ENCODE measurements at regions not wholly inside any gene's neighbourhood (a gene's known extent, or its start where the extent isn't known, plus 50 kb on each side); places are given as distances from the start of the nearest gene placed in this dataset.
"Not testable (repeated sequence)": the region's sequence is repeated elsewhere in the genome, so short reads cannot be mapped to it uniquely, and the experiment has no call there.

DNA sequence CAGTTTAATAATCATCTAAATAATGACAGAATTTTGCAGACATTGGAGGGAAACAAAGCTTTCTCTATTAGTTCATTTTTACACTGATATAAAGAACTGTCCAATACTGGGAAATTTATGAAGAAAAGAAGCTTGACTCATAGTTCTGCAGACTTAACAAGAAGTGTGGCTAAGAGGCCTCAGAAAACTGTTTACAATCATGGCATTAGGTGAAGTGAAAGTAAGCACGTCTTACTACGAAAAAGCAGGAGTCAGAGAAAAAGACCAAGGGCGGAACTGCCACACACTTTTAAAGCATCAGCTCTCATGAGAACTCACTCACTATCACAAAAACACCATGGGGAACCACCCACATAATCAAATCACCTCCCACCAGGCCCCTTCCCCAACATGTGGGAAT lies 804.4 kb downstream of the FLRT2 start:
- intact Hi-C loops (cut with micrococcal nuclease; ENCODE audit: unreplicated experiment) = no loop called here
- CTCF ChIA-PET = no interaction called here
- no peak for TF ChIP-seq EZH2 (IDR thresholded peaks at IDR 0.05; ENCODE audit: borderline replicate concordance, low read depth, low read length, poor library complexity, severe bottlenecking)
- H3K27ac ChIP-seq (ENCODE audit: low read depth, low read length, poor library complexity, severe bottlenecking) = no peak overlapping the region
- H3K9me3 ChIP-seq (ENCODE audit: low read depth, low read length, poor library complexity, severe bottlenecking) = peaks cover 7% of the 10 kb centered on the region
- H3K4me1 ChIP-seq (ENCODE audit: insufficient read depth, low read length, poor library complexity, severe bottlenecking) = peaks cover 37% of the 10 kb centered on the region
- DNase-seq (ENCODE audit: low spot score) = no peak
- H3K4me3 ChIP-seq (ENCODE audit: low read depth, low read length, poor library complexity, severe bottlenecking) = no peak overlapping the region
- no peaks in the 10 kb centered on the region for H3K36me3 ChIP-seq (ENCODE audit: insufficient read depth, low read length, poor library complexity, severe bottlenecking)
- H3K27me3 ChIP-seq (replicated peaks; ENCODE audit: insufficient read depth, low read depth, low read length, poor library complexity) = no peaks in the 10 kb centered on the region
- no TSS peak for BruUV-seq (replicated peaks)
- POLR2A ChIA-PET (ENCODE audit: low non-redundant PET) = no interaction called here

DNA sequence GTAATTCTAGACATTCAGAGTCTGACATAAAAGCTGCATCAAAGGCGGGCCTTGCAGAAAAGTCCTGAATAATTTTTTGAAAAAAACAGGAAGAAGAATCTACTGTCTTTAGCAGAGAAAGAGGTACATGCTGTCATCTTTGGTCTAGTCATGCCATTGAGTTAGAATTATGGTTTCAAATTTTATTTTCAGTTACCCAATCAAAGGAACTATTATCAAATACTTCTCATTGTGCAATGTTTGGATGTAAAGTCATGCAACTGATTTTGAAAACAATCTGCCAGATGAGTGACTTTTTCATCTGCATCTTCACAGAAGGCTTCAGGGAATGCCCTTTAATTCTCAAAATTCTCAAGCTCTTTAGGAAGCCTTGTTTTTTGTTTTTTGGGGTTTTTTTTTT lies 803.5 kb downstream of the FLRT2 start:
- H3K36me3 ChIP-seq (ENCODE audit: insufficient read depth, low read length, poor library complexity, severe bottlenecking) = no peaks in the 10 kb centered on the region
- peaks cover 45% of the 10 kb centered on the region for H3K4me1 ChIP-seq (ENCODE audit: insufficient read depth, low read length, poor library complexity, severe bottlenecking)
- ChIA-PET POLR2A (ENCODE audit: low non-redundant PET) (interaction anchor here (0.6 kb wide), 1 partner anchor 209 kb away, joined by 3 read pairs; no protein-coding TSS in a partner anchor), CTCF (no interaction called here)
- H3K4me3 ChIP-seq (ENCODE audit: low read depth, low read length, poor library complexity, severe bottlenecking) = no peak overlapping the region
- peak; percentile 19 for DNase-seq (ENCODE audit: low spot score)
- no peak overlapping the region for H3K27ac ChIP-seq (ENCODE audit: low read depth, low read length, poor library complexity, severe bottlenecking)
- intact Hi-C loops (cut with micrococcal nuclease; ENCODE audit: unreplicated experiment) = no loop called here
- no TSS peak for BruUV-seq (replicated peaks)
- peaks cover 7% of the 10 kb centered on the region for H3K9me3 ChIP-seq (ENCODE audit: low read depth, low read length, poor library complexity, severe bottlenecking)
- TF ChIP-seq, protein P1, sequence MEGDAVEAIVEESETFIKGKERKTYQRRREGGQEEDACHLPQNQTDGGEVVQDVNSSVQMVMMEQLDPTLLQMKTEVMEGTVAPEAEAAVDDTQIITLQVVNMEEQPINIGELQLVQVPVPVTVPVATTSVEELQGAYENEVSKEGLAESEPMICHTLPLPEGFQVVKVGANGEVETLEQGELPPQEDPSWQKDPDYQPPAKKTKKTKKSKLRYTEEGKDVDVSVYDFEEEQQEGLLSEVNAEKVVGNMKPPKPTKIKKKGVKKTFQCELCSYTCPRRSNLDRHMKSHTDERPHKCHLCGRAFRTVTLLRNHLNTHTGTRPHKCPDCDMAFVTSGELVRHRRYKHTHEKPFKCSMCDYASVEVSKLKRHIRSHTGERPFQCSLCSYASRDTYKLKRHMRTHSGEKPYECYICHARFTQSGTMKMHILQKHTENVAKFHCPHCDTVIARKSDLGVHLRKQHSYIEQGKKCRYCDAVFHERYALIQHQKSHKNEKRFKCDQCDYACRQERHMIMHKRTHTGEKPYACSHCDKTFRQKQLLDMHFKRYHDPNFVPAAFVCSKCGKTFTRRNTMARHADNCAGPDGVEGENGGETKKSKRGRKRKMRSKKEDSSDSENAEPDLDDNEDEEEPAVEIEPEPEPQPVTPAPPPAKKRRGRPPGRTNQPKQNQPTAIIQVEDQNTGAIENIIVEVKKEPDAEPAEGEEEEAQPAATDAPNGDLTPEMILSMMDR (conservative IDR thresholded peaks at IDR 0.05; ENCODE audit: low read depth, low read length) = no peak
- no peak for TF ChIP-seq EZH2 (IDR thresholded peaks at IDR 0.05; ENCODE audit: borderline replicate concordance, low read depth, low read length, poor library complexity, severe bottlenecking)
- H3K27me3 ChIP-seq (replicated peaks; ENCODE audit: insufficient read depth, low read depth, low read length, poor library complexity) = no peaks in the 10 kb centered on the region

DNA sequence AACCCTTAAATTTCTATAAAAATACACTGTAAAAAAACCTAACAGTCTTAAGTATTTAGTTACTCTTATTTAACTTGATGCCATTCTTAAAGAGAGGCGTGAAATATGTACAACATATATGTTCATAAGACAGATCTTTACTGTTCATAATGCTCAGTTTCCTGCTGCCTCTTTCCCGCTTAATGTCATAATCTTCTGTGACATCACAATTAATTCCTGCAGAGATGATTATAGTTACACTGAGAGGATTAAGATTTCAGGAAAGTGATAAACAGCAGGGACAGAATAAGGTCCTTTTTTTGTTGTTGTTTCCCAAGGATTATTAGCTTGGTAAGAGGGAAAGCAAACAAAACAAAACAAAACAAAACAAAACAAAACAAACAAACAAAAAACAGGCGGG lies 801.4 kb downstream of the FLRT2 start:
- Histone ChIP-seq H3K36me3 (ENCODE audit: insufficient read depth, low read length, poor library complexity, severe bottlenecking) (no peaks in the 10 kb centered on the region), H3K27ac (ENCODE audit: low read depth, low read length, poor library complexity, severe bottlenecking) (no peak overlapping the region), H3K27me3 (replicated peaks; ENCODE audit: insufficient read depth, low read depth, low read length, poor library complexity) (no peaks in the 10 kb centered on the region), H3K4me1 (ENCODE audit: insufficient read depth, low read length, poor library complexity, severe bottlenecking) (peaks cover 65% of the 10 kb centered on the region), H3K9me3 (ENCODE audit: low read depth, low read length, poor library complexity, severe bottlenecking) (peaks cover under 1% of the 10 kb centered on the region), H3K4me3 (ENCODE audit: low read depth, low read length, poor library complexity, severe bottlenecking) (no peak overlapping the region)
- intact Hi-C loops (cut with micrococcal nuclease; ENCODE audit: unreplicated experiment) = no loop called here
- ChIA-PET POLR2A (ENCODE audit: low non-redundant PET) (no interaction called here), CTCF (no interaction called here)
- BruUV-seq (replicated peaks) = no TSS peak
- no peak for TF ChIP-seq EZH2 (IDR thresholded peaks at IDR 0.05; ENCODE audit: borderline replicate concordance, low read depth, low read length, poor library complexity, severe bottlenecking)
- TF ChIP-seq, protein P1 (conservative IDR thresholded peaks at IDR 0.05; ENCODE audit: low read depth, low read length) = no peak
- peak; percentile 85 for DNase-seq (ENCODE audit: low spot score)

DNA sequence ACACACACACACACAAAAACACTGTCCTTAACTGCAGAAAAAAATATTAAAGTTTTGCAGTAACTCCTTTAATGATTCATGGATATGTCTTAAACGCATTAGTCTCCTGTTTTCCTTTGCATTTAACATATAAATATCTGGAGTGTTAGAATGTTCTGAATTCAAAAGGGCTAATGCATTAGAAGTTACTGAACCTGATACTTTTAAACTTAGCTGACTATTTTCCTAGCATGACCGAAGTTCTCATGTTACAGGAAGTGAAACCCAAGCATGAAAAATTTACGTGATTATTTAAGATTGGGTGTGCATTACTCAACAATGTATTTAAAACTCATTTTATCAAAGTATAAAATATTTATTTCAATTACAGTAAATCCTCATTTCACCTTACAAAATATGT lies 791.2 kb downstream of the FLRT2 start:
- TF ChIP-seq, protein P1 (conservative IDR thresholded peaks at IDR 0.05; ENCODE audit: low read depth, low read length) = no peak
- TF ChIP-seq EZH2 (IDR thresholded peaks at IDR 0.05; ENCODE audit: borderline replicate concordance, low read depth, low read length, poor library complexity, severe bottlenecking) = no peak
- DNase-seq (ENCODE audit: low spot score) = peak; percentile 59
- Histone ChIP-seq H3K27me3 (replicated peaks; ENCODE audit: insufficient read depth, low read depth, low read length, poor library complexity) (no peaks in the 10 kb centered on the region), H3K27ac (ENCODE audit: low read depth, low read length, poor library complexity, severe bottlenecking) (peak overlapping the region; percentile 41), H3K36me3 (ENCODE audit: insufficient read depth, low read length, poor library complexity, severe bottlenecking) (no peaks in the 10 kb centered on the region), H3K4me1 (ENCODE audit: insufficient read depth, low read length, poor library complexity, severe bottlenecking) (peaks cover 17% of the 10 kb centered on the region), H3K9me3 (ENCODE audit: low read depth, low read length, poor library complexity, severe bottlenecking) (no peaks in the 10 kb centered on the region), H3K4me3 (ENCODE audit: low read depth, low read length, poor library complexity, severe bottlenecking) (no peak overlapping the region)
- POLR2A ChIA-PET (ENCODE audit: low non-redundant PET) = no interaction called here
- CTCF ChIA-PET = no interaction called here
- no TSS peak for BruUV-seq (replicated peaks)
- intact Hi-C loops (cut with micrococcal nuclease; ENCODE audit: unreplicated experiment) = loop anchor here (10.0 kb wide), 1 partner anchor 334 kb away; no protein-coding TSS in a partner anchor

DNA sequence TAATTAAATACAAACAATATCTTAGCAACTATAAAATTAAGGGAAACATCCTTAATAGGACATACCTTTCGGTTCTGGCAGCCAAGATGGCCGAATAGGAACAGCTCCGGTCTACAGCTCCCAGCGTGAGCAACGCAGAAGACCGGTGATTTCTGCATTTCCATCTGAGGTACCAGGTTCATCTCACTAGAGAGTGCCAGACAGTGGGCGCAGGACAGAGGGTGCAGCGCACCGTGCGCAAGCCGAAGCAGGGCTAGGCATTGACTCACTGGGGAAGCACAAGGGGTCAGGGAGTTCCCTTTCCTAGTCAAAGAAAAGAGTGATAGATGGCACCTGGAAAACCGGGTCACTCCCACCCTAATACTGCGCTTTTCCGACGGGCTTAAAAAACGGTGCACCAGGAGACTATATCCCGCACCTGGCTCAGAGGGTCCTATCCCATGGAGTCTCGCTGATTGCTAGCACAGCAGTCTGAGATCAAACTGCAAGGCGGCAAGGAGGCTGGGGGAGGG lies 782.3 kb downstream of the FLRT2 start:
- BruUV-seq (replicated peaks); intact Hi-C loops (cut with micrococcal nuclease; ENCODE audit: unreplicated experiment); H3K27me3 ChIP-seq (replicated peaks; ENCODE audit: insufficient read depth, low read depth, low read length, poor library complexity); POLR2A ChIA-PET (ENCODE audit: low non-redundant PET); CTCF ChIA-PET; H3K36me3 ChIP-seq (ENCODE audit: insufficient read depth, low read length, poor library complexity, severe bottlenecking); H3K27ac ChIP-seq (ENCODE audit: low read depth, low read length, poor library complexity, severe bottlenecking); DNase-seq (ENCODE audit: low spot score); H3K9me3 ChIP-seq (ENCODE audit: low read depth, low read length, poor library complexity, severe bottlenecking); H3K4me3 ChIP-seq (ENCODE audit: low read depth, low read length, poor library complexity, severe bottlenecking): not testable (repeated sequence)
- H3K4me1 ChIP-seq (ENCODE audit: insufficient read depth, low read length, poor library complexity, severe bottlenecking) = peaks cover 13% of the 10 kb centered on the region
